ENCODE measurements at regions not wholly inside any gene's neighbourhood (a gene's known extent, or its start where the extent isn't known, plus 50 kb on each side); places are given as distances from the start of the nearest gene placed in this dataset.

- TF ChIP-seq, protein P1, sequence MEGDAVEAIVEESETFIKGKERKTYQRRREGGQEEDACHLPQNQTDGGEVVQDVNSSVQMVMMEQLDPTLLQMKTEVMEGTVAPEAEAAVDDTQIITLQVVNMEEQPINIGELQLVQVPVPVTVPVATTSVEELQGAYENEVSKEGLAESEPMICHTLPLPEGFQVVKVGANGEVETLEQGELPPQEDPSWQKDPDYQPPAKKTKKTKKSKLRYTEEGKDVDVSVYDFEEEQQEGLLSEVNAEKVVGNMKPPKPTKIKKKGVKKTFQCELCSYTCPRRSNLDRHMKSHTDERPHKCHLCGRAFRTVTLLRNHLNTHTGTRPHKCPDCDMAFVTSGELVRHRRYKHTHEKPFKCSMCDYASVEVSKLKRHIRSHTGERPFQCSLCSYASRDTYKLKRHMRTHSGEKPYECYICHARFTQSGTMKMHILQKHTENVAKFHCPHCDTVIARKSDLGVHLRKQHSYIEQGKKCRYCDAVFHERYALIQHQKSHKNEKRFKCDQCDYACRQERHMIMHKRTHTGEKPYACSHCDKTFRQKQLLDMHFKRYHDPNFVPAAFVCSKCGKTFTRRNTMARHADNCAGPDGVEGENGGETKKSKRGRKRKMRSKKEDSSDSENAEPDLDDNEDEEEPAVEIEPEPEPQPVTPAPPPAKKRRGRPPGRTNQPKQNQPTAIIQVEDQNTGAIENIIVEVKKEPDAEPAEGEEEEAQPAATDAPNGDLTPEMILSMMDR (IDR thresholded peaks at IDR 0.05): no peak
- TF ChIP-seq POLR2A (IDR thresholded peaks at IDR 0.05): no peak
These were observed 319.1 kb upstream of the SYNCRIP start for GRCh38 chr6:85961746-85962145.
